ENCODE measurements at regions not wholly inside any gene's neighbourhood (a gene's known extent, or its start where the extent isn't known, plus 50 kb on each side); places are given as distances from the start of the nearest gene placed in this dataset.

- TF ChIP-seq, protein P1, sequence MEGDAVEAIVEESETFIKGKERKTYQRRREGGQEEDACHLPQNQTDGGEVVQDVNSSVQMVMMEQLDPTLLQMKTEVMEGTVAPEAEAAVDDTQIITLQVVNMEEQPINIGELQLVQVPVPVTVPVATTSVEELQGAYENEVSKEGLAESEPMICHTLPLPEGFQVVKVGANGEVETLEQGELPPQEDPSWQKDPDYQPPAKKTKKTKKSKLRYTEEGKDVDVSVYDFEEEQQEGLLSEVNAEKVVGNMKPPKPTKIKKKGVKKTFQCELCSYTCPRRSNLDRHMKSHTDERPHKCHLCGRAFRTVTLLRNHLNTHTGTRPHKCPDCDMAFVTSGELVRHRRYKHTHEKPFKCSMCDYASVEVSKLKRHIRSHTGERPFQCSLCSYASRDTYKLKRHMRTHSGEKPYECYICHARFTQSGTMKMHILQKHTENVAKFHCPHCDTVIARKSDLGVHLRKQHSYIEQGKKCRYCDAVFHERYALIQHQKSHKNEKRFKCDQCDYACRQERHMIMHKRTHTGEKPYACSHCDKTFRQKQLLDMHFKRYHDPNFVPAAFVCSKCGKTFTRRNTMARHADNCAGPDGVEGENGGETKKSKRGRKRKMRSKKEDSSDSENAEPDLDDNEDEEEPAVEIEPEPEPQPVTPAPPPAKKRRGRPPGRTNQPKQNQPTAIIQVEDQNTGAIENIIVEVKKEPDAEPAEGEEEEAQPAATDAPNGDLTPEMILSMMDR (IDR thresholded peaks at IDR 0.05) = no peak
- TF ChIP-seq POLR2A (IDR thresholded peaks at IDR 0.05) = no peak
These were observed 66.3 kb upstream of the COG2 start for GRCh38 chr1:230575886-230576500.
